SU-DHL-6 (cell line): ENCODE measurements at regions not wholly inside any gene's neighbourhood (a gene's known extent, or its start where the extent isn't known, plus 50 kb on each side); places are given as distances from the start of the nearest gene placed in this dataset.

Experiments used
- H2AFZ ChIP-seq: fragments of 200-600 bp; sonication (generic); 2 replicates; pipeline ENCODE4 v1.6.1; 2014; ENCODE audit warnings: low read depth, mild to moderate bottlenecking, moderate library complexity, mixed read lengths, antibody characterized with exemption, low read length; ENCODE audit not compliant: severe bottlenecking
- H3F3A ChIP-seq: fragments of 200-600 bp; shearing (Covaris generic); 2 replicates; pipeline ENCODE4 v1.6.0; 2016; ENCODE audit warnings: antibody characterized with exemption, mild to moderate bottlenecking; ENCODE audit not compliant: insufficient read depth
- H3K27ac ChIP-seq: fragments of 200-600 bp; sonication (generic); 2 replicates; pipeline ENCODE4 v1.5.1; 2016; ENCODE audit warnings: low read depth, mild to moderate bottlenecking, low read length, moderate library complexity, mixed read lengths
- H3K27me3 ChIP-seq: fragments of 200-600 bp; sonication (generic), shearing (Covaris generic); 2 replicates; pipeline ENCODE4 v1.6.0; 2014; ENCODE audit warnings: mild to moderate bottlenecking, low read length
- H3K36me3 ChIP-seq: fragments of 200-600 bp; sonication (generic); 2 replicates; pipeline ENCODE4 v1.6.1; 2014; ENCODE audit warnings: mild to moderate bottlenecking, low read length, mixed read lengths
- H3K4me2 ChIP-seq: fragments of 300-600, 200-600 bp; shearing (Covaris generic), sonication (generic); 2 replicates; pipeline ENCODE4 v1.6.0; 2014; ENCODE audit warnings: low read length, low read depth, mild to moderate bottlenecking; ENCODE audit not compliant: poor library complexity, severe bottlenecking
- H3K4me3 ChIP-seq: fragments of 200-600 bp; sonication (generic); 2 replicates; pipeline ENCODE4 v1.5.1; 2014; ENCODE audit warnings: antibody characterized with exemption, low read length, mild to moderate bottlenecking, mixed read lengths; ENCODE audit not compliant: insufficient read depth, poor library complexity, severe bottlenecking
- H3K79me2 ChIP-seq: fragments of 200-600 bp; sonication (generic); 2 replicates; pipeline ENCODE4 v1.6.1; 2014; ENCODE audit warnings: mild to moderate bottlenecking, low read length, moderate library complexity; ENCODE audit not compliant: insufficient read depth
- H3K9ac ChIP-seq: fragments of 200-600 bp; sonication (generic); 2 replicates; pipeline ENCODE4 v1.7.0; 2014; ENCODE audit warnings: mild to moderate bottlenecking, low read length
- H3K9me2 ChIP-seq: fragments of 200-600 bp; sonication (generic); replicated peaks from 2 replicates; pipeline ENCODE4 v1.6.1; 2014; ENCODE audit warnings: low read length; ENCODE audit not compliant: insufficient read depth
- H3K9me3 ChIP-seq: fragments of 200-600 bp; sonication (generic); 2 replicates; pipeline ENCODE4 v1.6.1; 2014; ENCODE audit warnings: low read length, mixed read lengths; ENCODE audit not compliant: insufficient read depth
- H4K20me1 ChIP-seq: fragments of 200-600 bp; sonication (generic); 2 replicates; pipeline ENCODE4 v1.6.1; 2014; ENCODE audit warnings: low read depth, mild to moderate bottlenecking, antibody characterized with exemption, low read length, moderate library complexity, mixed read lengths
- EZH2phosphoT487 ChIP-seq: fragments of 200-600 bp; sonication (generic), shearing (Covaris generic); conservative IDR thresholded peaks from 2 replicates; pipeline ENCODE4 v1.6.1; 2018; ENCODE audit warnings: mild to moderate bottlenecking, antibody characterized with exemption, low read length, moderate library complexity, mixed read lengths
- TF ChIP-seq, protein P1 (sequence below): fragments of 200-600 bp; sonication (generic); IDR thresholded peaks from one replicate; pipeline ENCODE4 v1.5.1; 2017; ENCODE audit warnings: antibody characterized with exemption, mild to moderate bottlenecking, low read length, moderate library complexity; ENCODE audit not compliant: insufficient read depth, poor library complexity, severe bottlenecking

- Histone ChIP-seq H3K9me2 (no peaks in the 10 kb centered on the region), H3K79me2 (no peaks in the 10 kb centered on the region), H3K36me3 (no peaks in the 10 kb centered on the region), H4K20me1 (no peaks in the 10 kb centered on the region), H3K27ac (no peak overlapping the region), H3K4me3 (no peak overlapping the region), H3K27me3 (no peaks in the 10 kb centered on the region), H2AFZ (no peak overlapping the region), H3K9me3 (no peaks in the 10 kb centered on the region), H3K9ac (no peak overlapping the region), H3K4me2 (no peak overlapping the region), H3F3A (no peaks in the 10 kb centered on the region)
- no peak for TF ChIP-seq EZH2phosphoT487
- TF ChIP-seq, protein P1, sequence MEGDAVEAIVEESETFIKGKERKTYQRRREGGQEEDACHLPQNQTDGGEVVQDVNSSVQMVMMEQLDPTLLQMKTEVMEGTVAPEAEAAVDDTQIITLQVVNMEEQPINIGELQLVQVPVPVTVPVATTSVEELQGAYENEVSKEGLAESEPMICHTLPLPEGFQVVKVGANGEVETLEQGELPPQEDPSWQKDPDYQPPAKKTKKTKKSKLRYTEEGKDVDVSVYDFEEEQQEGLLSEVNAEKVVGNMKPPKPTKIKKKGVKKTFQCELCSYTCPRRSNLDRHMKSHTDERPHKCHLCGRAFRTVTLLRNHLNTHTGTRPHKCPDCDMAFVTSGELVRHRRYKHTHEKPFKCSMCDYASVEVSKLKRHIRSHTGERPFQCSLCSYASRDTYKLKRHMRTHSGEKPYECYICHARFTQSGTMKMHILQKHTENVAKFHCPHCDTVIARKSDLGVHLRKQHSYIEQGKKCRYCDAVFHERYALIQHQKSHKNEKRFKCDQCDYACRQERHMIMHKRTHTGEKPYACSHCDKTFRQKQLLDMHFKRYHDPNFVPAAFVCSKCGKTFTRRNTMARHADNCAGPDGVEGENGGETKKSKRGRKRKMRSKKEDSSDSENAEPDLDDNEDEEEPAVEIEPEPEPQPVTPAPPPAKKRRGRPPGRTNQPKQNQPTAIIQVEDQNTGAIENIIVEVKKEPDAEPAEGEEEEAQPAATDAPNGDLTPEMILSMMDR = no peak
These were observed 296.0 kb downstream of the ATPSCKMT start for GRCh38 chr5:9953691-9954090.

DNA sequence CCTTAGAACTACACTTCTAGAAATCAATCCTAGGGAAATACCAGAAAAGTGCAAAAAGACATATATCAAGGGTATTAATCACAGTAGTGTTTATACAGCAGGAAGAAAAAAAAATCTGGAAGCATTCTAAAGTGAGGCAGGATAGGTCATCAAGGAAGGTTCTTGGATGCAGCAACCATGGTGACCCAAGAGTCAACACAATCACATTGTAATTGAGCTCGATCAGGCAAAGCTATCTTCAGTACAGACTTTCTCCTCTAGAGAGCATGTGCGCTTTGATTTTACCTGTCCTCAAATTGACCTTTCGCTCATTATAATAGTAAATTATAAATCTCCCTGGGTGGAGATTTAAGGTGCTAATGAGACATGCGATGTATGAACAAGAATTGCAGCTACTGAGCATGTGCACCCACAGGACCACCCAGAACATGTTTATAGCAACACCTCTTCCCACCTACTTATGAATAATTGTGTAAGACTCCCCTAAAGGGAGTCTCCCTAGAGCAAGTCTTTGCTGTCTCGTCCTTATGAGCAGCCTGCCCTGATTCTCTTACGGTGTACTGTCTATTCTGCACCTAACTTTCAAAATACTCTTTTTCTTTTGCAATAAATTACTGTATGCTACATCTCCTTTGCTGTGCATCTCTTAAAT is 297.7 kb downstream of the ATPSCKMT start:
- Histone ChIP-seq H3K9me2 (no peaks in the 10 kb centered on the region), H3K9me3 (no peaks in the 10 kb centered on the region), H3K9ac (no peak overlapping the region), H3K4me2 (no peak overlapping the region), H3K79me2 (no peaks in the 10 kb centered on the region), H3K27ac (no peak overlapping the region), H3K36me3 (no peaks in the 10 kb centered on the region), H3K4me3 (no peak overlapping the region), H4K20me1 (no peaks in the 10 kb centered on the region), H3K27me3 (no peaks in the 10 kb centered on the region), H2AFZ (no peak overlapping the region), H3F3A (no peaks in the 10 kb centered on the region)
- TF ChIP-seq, protein P1 = no peak
- no peak for TF ChIP-seq EZH2phosphoT487

DNA sequence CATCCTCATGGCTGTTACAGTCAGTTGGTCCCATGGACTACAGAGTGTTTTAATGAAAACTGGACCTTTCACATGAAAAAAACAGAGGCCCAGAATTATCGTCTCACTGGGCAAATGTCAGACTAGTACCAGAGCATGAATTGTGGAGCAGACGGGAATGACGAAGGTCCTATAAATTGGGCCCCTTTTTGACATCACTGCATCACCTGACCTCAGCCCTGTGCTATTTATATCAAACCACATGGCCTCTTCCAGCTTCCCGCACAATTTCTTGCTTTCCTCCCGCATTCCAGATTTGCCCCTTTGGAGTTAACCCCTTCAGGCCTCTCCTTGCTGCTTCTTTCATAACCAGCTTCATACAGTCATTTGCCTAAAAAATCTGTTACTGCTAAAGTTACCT is 301.7 kb downstream of the ATPSCKMT start:
- Histone ChIP-seq H3K27me3 (no peaks in the 10 kb centered on the region), H3F3A (no peaks in the 10 kb centered on the region), H3K36me3 (no peaks in the 10 kb centered on the region), H3K9me3 (no peaks in the 10 kb centered on the region), H3K4me3 (no peak overlapping the region), H3K79me2 (no peaks in the 10 kb centered on the region), H4K20me1 (no peaks in the 10 kb centered on the region), H3K27ac (no peak overlapping the region), H3K9ac (no peak overlapping the region), H3K9me2 (no peaks in the 10 kb centered on the region), H3K4me2 (no peak overlapping the region), H2AFZ (no peak overlapping the region)
- TF ChIP-seq EZH2phosphoT487 = no peak
- TF ChIP-seq, protein P1 = no peak
